Suppressor macrophage treated with lipopolysaccharide for 1 hour (primary cell): ENCODE measurements at regions not wholly inside any gene's neighbourhood (a gene's known extent, or its start where the extent isn't known, plus 50 kb on each side); places are given as distances from the start of the nearest gene placed in this dataset.
A peak's percentile ranks its signal among the peaks of the same experiment; 100 is the strongest.

Experiments used
- DNase-seq, 3 donors: peaks; one replicate each; pipeline ENCODE4 v3.0.0-alpha.2; 2020 to 2022

GRCh38 chr16:86202267-86202666, 303.3 kb downstream of the IRF8 start:
- DNase-seq: no peak

GRCh38 chr16:86202760-86203426, 303.9 kb downstream of the IRF8 start:
- no peak for DNase-seq

- no peak for DNase-seq
These were observed 304.8 kb downstream of the IRF8 start for GRCh38 chr16:86203557-86204275.

DNA sequence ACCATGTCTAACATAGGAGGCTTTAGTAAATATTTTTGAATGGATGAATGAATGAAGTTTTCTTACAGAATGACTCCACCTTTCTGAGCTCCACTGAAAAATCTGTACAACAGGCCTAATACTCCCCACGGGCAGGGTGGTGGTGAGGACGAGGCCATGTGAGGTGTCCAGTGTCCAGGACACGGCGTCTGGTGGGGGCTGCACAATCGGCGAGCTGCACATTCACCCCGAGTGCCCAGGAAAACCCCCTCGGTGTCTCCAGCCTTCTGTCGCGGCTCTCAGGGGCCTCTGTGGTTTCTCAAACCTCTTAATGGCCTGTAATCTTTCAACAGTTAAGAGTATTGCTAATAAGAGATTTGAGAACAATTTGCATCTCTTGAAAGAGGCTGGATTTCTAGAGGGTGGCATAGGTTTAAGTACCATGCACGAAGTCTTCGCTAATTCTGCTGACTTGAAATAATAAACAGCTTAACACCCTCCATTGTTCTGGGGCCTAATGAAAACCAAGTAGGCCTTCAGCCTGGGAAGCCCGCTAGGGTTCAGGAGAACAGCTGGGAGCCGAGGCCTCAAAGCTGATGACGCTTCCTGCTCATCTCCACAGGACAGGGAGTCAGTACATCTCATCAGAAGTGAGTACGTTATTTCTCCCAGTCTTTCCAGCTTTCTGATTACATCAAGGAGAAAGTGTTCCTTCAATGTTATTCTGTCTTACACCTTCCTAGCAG, 304.6 kb upstream of the FOXF1 start:
- DNase-seq: no peak

DNA sequence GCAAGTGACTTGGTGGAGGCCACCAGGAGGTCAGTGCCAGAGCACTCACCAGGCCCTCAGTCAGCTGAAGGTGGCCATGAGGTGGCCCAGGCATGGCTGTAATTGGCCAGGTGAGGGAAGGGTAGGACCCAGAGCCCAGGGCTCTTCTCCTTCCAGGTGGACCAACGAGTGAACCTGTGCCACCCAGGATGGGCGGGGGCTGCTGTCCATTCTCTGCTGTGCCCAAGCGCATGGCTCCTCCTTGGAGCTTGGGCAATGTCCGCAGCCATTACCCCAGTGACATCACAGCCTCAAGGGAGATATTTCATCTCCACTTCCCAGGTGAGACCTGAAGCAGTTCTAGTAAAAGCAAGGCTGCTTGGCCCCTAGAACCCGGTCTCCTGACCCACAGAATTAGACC, 303.0 kb upstream of the FOXF1 start:
- no peak for DNase-seq

GRCh38 chr16:86209202-86209601, 301.1 kb upstream of the FOXF1 start:
- DNase-seq: no peak

DNA sequence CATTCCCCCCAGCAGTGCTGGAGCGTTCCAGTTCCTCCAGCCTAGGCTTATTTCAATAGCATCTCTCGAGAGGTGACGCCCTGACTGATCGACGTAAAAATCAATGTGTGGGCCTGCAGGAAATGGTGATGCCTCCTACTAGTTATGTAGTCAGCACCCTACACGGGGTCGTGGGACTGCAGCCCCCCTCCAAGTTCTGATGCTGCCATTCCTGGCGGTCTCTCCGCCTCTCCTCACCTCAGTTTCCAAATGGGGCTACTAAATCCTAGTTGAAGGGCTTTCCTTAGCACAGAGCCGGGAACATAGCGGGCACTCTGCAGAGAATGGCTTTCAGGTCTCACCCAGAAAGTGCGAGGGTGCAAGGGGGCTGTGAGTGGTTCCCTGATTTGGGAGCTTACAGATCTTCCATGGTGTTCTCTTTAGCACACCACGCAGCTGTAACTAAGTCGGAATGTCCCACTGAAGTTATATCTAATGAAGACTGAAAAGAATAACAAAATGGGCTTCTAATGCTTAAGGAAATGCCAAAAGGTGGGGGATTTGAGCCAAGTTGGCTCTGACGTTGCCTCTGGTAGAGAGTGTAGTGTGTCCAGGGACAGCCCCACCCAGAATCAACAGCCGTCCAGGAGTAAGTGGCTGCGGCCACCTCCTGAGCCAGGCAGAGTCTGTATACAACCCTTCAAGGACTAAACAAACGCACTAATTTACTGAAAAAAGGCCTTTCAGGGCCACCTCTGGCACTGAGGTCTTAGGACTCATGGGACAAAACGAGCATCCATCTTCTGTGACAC, 299.7 kb upstream of the FOXF1 start:
- DNase-seq: no peak

DNA sequence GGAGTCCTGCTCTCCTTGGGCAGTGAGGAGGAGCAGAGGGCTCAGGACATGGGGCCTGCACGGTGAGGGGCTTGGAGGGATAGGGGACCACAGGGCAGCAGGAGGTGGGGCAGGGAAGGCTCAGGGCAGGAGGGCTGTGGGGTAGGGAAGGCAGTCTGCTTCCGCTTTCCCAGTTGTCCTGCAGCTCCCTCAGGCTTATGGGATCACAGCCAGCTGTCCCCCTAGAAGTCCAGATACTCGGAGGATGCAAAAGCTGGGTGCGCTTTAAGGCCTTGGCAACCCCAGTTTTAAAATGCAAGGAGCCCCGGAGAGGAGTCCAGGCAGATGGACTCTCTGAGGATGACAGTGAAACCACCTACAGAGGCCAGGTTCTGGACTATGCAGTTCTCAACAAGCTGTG, 299.1 kb upstream of the FOXF1 start:
- no peak for DNase-seq

- DNase-seq: no peak
These were observed 298.5 kb upstream of the FOXF1 start for GRCh38 chr16:86211800-86212199.

DNA sequence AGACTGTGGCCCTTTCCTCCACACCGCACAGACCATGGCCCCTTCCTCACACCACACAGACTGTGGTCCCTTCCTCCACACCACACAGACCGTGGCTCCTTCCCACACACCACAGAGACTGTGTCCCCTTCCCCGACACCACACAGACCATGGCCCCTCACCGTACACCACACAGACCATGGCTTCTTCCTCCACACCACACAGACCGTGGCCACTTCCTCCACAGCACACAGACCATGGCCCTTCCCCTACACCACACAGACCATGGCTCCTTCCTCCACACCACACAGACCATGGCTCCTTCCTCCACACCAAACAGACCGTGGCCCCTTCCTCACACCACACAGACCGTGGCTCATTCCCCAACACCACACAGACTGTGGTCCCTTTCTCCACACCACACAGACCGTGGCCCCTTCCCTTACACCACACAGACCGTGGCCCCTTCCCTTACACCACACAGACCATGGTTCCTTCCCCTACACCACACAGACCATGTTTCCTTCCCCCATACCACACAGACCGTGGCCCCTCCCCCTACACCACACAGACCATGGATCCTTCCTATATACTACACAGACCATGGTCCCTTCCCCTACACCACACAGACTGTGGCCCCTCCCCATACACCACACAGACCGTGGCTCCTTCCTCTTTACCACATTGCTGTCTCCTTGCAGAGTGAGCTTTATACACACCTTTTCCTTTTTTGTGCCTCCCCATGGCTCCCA, 297.5 kb upstream of the FOXF1 start:
- no peak for DNase-seq

DNA sequence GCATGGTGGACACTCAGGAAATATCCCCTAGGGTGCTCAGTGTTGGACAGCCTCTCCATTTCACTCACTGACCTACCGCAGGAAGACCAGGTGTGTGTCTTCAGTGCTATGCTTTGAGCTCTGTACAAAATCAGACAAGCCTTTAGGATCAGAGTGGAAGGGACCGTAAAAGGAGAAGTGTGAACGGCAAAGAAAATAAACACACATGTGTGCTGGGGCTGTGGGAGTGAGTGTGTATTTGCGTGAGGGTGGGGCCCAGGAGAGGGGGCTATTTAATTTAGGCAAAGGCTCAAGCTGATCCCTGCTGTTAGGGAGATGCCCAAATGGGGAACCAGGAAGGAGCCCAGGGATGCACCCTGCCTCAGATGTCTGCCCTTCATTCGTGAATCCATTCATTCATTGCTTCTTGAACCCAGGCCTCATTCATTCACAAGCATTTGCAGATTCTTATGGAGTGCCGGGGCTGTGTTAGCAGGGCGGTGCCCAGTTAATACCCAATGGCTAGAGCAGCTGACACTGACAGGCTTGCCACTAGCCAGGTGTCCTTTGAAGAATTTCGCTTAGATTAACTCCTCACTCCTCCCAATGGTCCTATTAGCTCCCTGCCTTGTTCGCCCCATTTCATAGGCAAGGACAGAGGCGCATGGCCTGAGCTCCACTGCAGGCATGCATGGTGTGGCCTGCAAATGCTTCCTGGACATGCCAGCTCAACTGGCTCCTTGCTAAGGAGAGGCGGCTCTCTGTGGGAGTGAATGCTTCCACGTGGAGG, 296.7 kb upstream of the FOXF1 start:
- DNase-seq: no peak

GRCh38 chr16:86214326-86215232, 295.7 kb upstream of the FOXF1 start:
- peak in 1 of 3 donors; percentile 4 for DNase-seq

DNA sequence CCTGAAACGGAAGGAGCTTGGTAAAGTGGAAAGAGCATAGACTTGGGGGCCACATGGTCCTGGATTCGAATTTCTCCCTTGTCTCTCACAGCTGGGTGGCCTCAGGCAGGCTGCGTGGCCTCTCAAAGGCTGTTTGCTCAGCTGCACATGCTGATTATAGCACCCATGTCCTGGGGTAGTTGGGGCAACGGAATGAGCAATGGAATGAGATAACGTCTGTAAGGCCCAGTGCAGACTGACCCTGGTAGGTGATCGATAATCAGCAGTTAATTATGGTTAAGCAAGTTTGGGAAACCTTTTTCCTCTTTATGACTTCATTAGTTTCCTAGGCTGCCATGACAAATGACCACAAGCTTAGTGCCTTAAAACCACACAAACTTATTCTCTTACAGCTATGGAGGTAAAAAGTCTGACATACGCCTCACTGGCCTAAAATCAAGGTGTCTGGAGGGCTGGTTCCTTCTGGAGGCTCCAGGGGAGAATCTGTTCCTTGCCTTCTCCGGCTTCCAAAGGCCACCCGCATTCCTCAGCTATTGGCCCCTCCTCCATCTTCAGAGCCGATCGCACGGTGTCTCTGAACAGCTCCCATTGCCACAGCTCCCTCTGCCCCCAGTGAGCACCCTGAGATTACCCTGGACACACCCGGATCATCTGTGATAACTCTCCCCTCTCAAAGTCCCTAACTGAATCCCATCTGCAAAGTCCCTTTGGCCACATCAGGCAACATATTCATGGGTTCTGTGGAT, 294.9 kb upstream of the FOXF1 start:
- peak in 1 of 3 donors; percentile 5 for DNase-seq

DNA sequence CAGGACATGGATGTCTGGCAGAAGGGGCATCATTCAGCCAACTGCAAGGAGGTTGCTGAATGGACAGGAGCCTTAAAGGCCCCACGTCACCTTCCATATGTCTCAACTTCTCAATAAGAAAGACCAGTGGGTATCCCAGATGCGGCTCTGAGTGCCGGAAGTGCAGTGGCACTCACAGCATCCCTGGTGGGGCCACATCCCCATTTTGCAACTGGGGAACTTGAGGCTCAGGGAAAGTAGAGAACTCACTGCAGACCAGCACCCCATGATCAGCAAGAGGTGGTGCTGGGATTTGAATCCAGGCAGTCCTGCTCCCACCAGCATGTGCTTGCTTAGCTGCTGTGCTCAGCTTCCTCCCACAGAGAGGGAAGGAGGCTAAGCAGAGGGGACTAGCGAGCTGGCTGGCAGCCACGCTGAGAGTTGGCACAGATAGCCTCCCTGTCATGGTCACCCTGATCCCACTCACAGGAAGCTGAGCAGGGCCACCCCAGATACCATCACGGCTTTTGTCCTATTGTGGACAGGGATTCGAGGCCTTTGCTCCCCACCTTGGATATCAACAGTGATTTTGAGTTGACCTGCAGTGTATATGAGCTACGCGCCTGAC, 294.2 kb upstream of the FOXF1 start:
- DNase-seq: no peak

GRCh38 chr16:86216591-86216990, 293.7 kb upstream of the FOXF1 start:
- DNase-seq: no peak

DNA sequence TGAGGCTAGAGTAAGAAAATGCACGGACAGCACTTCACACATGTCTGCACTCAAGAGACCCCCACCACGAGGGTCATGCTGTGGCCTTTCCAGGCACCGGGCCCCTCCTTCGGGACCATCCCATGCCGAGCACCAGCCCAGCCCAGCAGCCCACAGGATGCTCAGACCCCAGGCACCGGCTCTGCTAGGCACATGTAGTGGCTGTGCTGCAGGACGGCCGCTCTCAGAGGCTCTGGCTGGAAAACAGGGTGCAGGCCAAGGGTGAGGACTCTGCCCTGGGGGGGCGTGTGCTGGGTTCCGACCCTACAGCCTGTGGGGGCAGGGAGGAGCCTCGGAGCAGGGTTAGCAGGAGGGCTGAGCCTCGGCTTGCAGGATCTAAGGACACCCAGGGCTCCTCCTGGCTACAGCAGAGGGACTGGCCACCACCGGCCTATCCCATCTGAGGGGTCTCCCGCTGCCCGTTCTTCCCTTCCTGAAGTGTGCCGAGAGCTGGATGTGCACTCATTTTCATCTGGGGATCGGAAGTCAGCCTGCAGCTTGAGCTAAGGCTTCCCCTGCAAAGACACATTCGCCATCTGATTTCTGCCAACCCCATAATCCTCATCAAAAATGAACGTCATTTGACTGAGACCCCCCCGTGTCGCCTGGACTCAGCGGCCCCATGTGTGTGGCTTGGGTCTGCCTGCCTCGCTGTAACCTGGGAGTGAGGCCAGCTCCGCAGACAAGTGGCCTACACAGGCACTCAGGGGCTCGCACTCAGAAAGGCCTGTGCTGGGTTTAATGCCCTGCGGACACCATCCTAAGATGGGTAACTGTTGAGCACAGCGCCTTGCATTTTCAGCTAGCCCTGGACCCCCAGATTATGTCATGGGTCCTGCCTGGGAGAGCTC, 293.1 kb upstream of the FOXF1 start:
- DNase-seq: no peak

DNA sequence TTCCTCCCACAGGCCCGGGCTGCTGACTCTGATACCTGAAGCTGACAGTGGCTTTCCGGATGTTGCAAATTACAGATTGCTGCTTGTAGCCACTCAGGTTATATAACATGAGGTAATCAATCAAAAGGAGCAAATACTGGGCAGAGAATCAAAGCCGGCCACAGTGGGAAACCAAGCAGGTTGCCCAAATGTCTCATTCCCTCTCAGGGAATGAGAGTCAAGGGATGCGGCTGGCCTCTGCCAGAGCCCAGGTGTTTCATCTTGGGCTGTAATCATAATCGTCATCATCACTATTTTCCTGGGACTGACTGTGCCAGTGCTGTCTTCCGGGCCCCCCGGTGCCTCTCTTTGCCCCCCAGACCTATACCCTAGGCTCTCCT, 292.4 kb upstream of the FOXF1 start:
- DNase-seq: no peak

GRCh38 chr16:86218479-86219170, 291.7 kb upstream of the FOXF1 start:
- DNase-seq: no peak
